GM13977 (cell line): ENCODE measurements at regions not wholly inside any gene's neighbourhood (a gene's known extent, or its start where the extent isn't known, plus 50 kb on each side); places are given as distances from the start of the nearest gene placed in this dataset.
"Not testable (repeated sequence)": the region's sequence is repeated elsewhere in the genome, so short reads cannot be mapped to it uniquely, and the experiment has no call there.

ENCODE experiments used
- DNase-seq: peaks from one replicate; pipeline ENCODE4 v3.0.0; 2012; ENCODE audit warnings: low spot score
- CTCF ChIP-seq: IDR thresholded peaks from 2 replicates; pipeline ENCODE4 v1.5.1; 2012; ENCODE audit warnings: mild to moderate bottlenecking, control low read depth; ENCODE audit not compliant: insufficient read depth; ENCODE audit errors: extremely low read depth, missing control alignments
- in situ Hi-C: fragments of 300-500 bp; cut with MboI; formaldehyde crosslinking; loops from one replicate; pipeline ENCODE4 v1.12.0; 2022; ENCODE audit warnings: low sequenced_read_pairs, low pct_unique_long_range_greater_than_20kb, mixed read lengths, inconsistent platforms; ENCODE audit not compliant: unreplicated experiment

DNA sequence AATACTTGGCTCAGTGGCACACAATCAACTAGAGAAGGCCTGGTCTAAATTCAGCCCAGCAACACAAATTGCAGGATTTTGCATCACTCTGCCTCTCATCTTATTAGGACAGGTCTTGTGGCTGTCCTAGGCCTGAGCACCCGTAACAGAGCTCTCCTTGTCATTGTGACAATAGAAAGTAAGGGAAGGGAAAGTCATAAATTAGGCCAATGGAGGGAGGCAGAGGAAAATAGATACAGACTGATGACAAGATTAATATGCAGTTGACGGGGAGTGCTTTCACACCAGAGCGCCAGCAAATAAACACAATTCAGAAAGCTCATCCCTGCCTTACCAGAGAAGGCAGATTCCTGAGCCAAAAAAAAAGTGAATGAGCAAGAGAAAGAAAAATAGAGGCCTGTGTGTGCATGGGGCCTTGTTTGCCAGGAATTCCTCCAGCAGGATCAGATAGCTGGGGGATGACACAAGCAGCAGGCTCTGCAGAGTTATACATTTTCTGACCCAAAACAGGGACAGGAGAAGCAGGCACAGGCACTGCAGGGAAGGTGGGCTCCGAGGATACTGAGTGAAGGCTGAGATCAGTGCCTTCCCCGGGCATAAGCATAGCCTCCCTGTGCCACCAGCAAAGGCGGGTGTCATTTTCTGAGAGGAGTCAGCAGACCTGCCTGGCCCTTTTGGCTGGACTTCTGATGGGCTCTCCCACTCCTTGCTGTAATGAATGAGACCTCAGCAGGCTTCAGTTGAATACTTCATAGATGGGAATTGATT lies 110.0 kb upstream of the SPAG17 start:
- TF ChIP-seq CTCF = no peak
- no peak for DNase-seq
- in situ Hi-C loops = no loop called here

- in situ Hi-C loops = no loop called here
- TF ChIP-seq CTCF = no peak
- DNase-seq = no peak
These were observed 106.6 kb upstream of the SPAG17 start for GRCh38 chr1:118291661-118292060.

GRCh38 chr1:118290571-118290970 lies 105.5 kb upstream of the SPAG17 start:
- DNase-seq = no peak
- in situ Hi-C loops = no loop called here

DNA sequence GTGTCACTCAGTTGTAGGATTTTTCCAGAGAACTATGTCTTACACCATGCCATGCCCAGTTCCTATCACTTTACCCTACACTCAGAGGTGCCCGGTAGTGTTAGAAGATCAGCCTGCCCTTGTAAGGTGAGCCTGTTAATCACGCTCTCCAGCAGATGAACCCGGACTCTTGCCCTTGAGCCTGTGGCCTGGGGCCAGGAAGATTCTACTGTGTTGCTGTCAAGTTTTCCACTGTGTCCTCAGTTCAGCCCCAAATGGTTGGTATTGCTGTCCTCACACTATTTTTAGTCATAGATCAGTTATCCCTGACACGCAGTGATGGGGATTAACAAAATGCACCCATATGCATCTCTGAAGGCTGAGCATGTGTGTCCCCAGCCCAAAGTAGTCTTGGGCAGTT lies 105.0 kb upstream of the SPAG17 start:
- DNase-seq = no peak
- in situ Hi-C loops = no loop called here
- TF ChIP-seq CTCF = no peak

More at GRCh38 chr1:118290571-118290970, 105.5 kb upstream of the SPAG17 start:
- TF ChIP-seq CTCF = no peak

GRCh38 chr1:118280656-118281055 lies 95.6 kb upstream of the SPAG17 start:
- in situ Hi-C loops, DNase-seq: not testable (repeated sequence)

DNA sequence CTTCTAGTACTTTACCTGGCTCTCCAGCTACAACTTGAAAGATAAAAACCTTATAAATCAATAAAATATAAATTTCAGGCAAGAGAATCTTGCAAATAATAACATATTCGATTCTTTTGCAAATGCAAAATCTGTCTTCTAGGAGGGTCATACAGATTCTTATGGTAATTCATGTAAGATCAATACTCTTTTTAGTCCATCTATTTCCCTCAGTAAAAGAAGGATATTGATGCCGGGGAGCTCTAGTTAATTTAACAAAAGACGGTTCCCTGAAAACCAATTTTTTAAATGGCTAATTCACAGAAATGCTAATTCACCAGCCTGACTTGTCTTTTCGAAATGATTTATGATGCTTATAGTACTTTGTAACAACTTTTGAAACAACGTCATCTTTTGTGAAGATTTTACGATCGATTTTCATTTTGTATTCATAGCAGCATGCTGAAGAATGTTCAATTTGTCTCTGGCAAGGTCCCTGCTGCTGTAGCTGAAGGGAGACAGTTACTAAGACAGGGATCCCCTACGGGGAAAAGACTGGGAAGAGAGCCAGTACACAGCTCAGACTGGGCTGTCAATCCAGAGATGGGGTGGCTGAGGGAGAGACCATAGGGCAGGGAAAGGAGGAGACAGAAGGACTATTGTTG lies 90.6 kb upstream of the SPAG17 start:
- in situ Hi-C loops = no loop called here
- no peak for TF ChIP-seq CTCF
- DNase-seq = no peak

DNA sequence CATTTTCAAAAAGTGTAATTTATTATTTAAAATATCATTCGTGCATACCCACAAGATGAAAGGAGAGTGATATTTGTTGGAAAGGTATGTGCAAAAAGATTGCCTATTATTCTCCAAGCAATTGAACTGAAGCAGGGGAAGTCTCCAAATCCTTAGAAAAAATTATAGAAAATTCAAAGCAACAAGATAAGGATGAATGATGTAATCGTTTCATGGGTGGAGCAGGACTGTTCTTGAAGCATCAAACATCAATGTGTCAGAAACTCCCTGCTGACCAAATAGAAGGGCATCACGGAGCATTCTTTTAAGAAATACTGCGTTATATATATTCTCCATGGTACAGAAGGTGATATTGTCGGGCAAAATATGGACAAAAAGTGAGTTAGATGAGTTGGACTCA lies 87.9 kb upstream of the SPAG17 start:
- TF ChIP-seq CTCF = no peak
- in situ Hi-C loops = no loop called here
- DNase-seq = no peak
